KOPT-K1 (cell line): ENCODE measurements at regions not wholly inside any gene's neighbourhood (a gene's known extent, or its start where the extent isn't known, plus 50 kb on each side); places are given as distances from the start of the nearest gene placed in this dataset.

Experiments used
- H3K27ac ChIP-seq: fragments of 200-600 bp; sonication (generic); 2 replicates; pipeline ENCODE4 v1.5.1; 2016; ENCODE audit warnings: antibody characterized with exemption, mild to moderate bottlenecking, low read depth, low read length; ENCODE audit not compliant: poor library complexity, severe bottlenecking
- H3K36me3 ChIP-seq: fragments of 200-600 bp; sonication (generic); 2 replicates; pipeline ENCODE4 v1.5.1; 2017; ENCODE audit warnings: antibody characterized with exemption, mild to moderate bottlenecking, low read length, moderate library complexity; ENCODE audit not compliant: insufficient read depth
- H3K9me3 ChIP-seq: fragments of 200-600 bp; sonication (generic); 2 replicates; pipeline ENCODE4 v1.5.1; 2017; ENCODE audit warnings: antibody characterized with exemption, low read length, mild to moderate bottlenecking; ENCODE audit not compliant: insufficient read depth, poor library complexity, severe bottlenecking

- H3K27ac ChIP-seq = no peak overlapping the region
- H3K9me3 ChIP-seq = no peaks in the 10 kb centered on the region
- no peaks in the 10 kb centered on the region for H3K36me3 ChIP-seq
These were observed 139.9 kb upstream of the UGT8 start for GRCh38 chr4:114458728-114459127.

GRCh38 chr4:114464726-114465272 is 133.8 kb upstream of the UGT8 start:
- Histone ChIP-seq H3K36me3 (no peaks in the 10 kb centered on the region), H3K27ac (no peak overlapping the region), H3K9me3 (no peaks in the 10 kb centered on the region)

- H3K27ac ChIP-seq = no peak overlapping the region
- H3K36me3 ChIP-seq = no peaks in the 10 kb centered on the region
- no peaks in the 10 kb centered on the region for H3K9me3 ChIP-seq
These were observed 132.8 kb upstream of the UGT8 start for GRCh38 chr4:114465766-114466165.

- Histone ChIP-seq H3K9me3 (no peaks in the 10 kb centered on the region), H3K27ac (no peak overlapping the region), H3K36me3 (no peaks in the 10 kb centered on the region)
These were observed 132.3 kb upstream of the UGT8 start for GRCh38 chr4:114466299-114466698.

GRCh38 chr4:114472269-114473032 is 126.2 kb upstream of the UGT8 start:
- peaks cover 4% of the 10 kb centered on the region for H3K9me3 ChIP-seq

GRCh38 chr4:114474188-114474800 is 124.3 kb upstream of the UGT8 start:
- H3K36me3 ChIP-seq = no peaks in the 10 kb centered on the region
- peaks cover 4% of the 10 kb centered on the region for H3K9me3 ChIP-seq
- no peak overlapping the region for H3K27ac ChIP-seq

More at GRCh38 chr4:114472269-114473032, 126.2 kb upstream of the UGT8 start:
- Histone ChIP-seq H3K36me3 (no peaks in the 10 kb centered on the region), H3K27ac (no peak overlapping the region)

- no peaks in the 10 kb centered on the region for H3K36me3 ChIP-seq
- H3K27ac ChIP-seq = no peak overlapping the region
- peaks cover 4% of the 10 kb centered on the region for H3K9me3 ChIP-seq
These were observed 122.3 kb upstream of the UGT8 start for GRCh38 chr4:114476310-114476709.

- no peaks in the 10 kb centered on the region for H3K9me3 ChIP-seq
These were observed 119.0 kb upstream of the UGT8 start for GRCh38 chr4:114479595-114479994.

GRCh38 chr4:114481856-114482255 is 116.8 kb upstream of the UGT8 start:
- H3K36me3 ChIP-seq = no peaks in the 10 kb centered on the region
- no peak overlapping the region for H3K27ac ChIP-seq
- H3K9me3 ChIP-seq = no peaks in the 10 kb centered on the region

More at GRCh38 chr4:114479595-114479994, 119.0 kb upstream of the UGT8 start:
- H3K27ac ChIP-seq = no peak overlapping the region
- no peaks in the 10 kb centered on the region for H3K36me3 ChIP-seq

- Histone ChIP-seq H3K9me3 (no peaks in the 10 kb centered on the region), H3K27ac (no peak overlapping the region), H3K36me3 (no peaks in the 10 kb centered on the region)
These were observed 111.5 kb upstream of the UGT8 start for GRCh38 chr4:114487101-114487500.

GRCh38 chr4:114488301-114488982 is 110.2 kb upstream of the UGT8 start:
- no peak overlapping the region for H3K27ac ChIP-seq
- H3K9me3 ChIP-seq = no peaks in the 10 kb centered on the region
- no peaks in the 10 kb centered on the region for H3K36me3 ChIP-seq

- no peak overlapping the region for H3K27ac ChIP-seq
These were observed 104.3 kb upstream of the UGT8 start for GRCh38 chr4:114494246-114494803.

GRCh38 chr4:114495471-114495928 is 103.1 kb upstream of the UGT8 start:
- Histone ChIP-seq H3K9me3 (no peaks in the 10 kb centered on the region), H3K36me3 (no peaks in the 10 kb centered on the region), H3K27ac (no peak overlapping the region)

More at GRCh38 chr4:114494246-114494803, 104.3 kb upstream of the UGT8 start:
- H3K9me3 ChIP-seq = no peaks in the 10 kb centered on the region
- H3K36me3 ChIP-seq = no peaks in the 10 kb centered on the region

- H3K27ac ChIP-seq = no peak overlapping the region
- H3K9me3 ChIP-seq = no peaks in the 10 kb centered on the region
- H3K36me3 ChIP-seq = no peaks in the 10 kb centered on the region
These were observed 101.5 kb upstream of the UGT8 start for GRCh38 chr4:114497116-114497515.

GRCh38 chr4:114509340-114509739 is 89.3 kb upstream of the UGT8 start:
- no peaks in the 10 kb centered on the region for H3K36me3 ChIP-seq

More at GRCh38 chr4:114509340-114509739, 89.3 kb upstream of the UGT8 start:
- H3K27ac ChIP-seq = no peak overlapping the region
- H3K9me3 ChIP-seq = no peaks in the 10 kb centered on the region
